Thyroid gland (tissue), 4 donors: ENCODE measurements at regions not wholly inside any gene's neighbourhood (a gene's known extent, or its start where the extent isn't known, plus 50 kb on each side); places are given as distances from the start of the nearest gene placed in this dataset.

Experiments used
- DNase-seq, 2 donors: peaks; one replicate each; pipeline ENCODE4 v3.0.0-alpha.2; 2019
- H3K27ac ChIP-seq, 3 donors: fragments of 200-600 bp; sonication (generic); 1 replicate in 2 of 3; 2 replicates in 1 of 3; pipeline ENCODE4 v1.5.1; 2016 to 2019; ENCODE audit warnings: mild to moderate bottlenecking in 1 of 3, moderate library complexity in 1 of 3
- H3K27me3 ChIP-seq: fragments of 200-600 bp; sonication (generic); one replicate; pipeline ENCODE4 v1.5.1; 2019
- H3K36me3 ChIP-seq, 2 donors: fragments of 200-600 bp; sonication (generic); one replicate each; pipeline ENCODE4 v1.5.1; 2016 to 2019
- H3K4me1 ChIP-seq, 2 donors: fragments of 200-600 bp; sonication (generic); one replicate each; pipeline ENCODE4 v1.5.1; 2017 to 2019
- H3K4me3 ChIP-seq, 3 donors: fragments of 200-600 bp; sonication (generic); replicated peaks in 1 of 3; 1 replicate in 2 of 3; 2 replicates in 1 of 3; pipeline ENCODE4 v1.5.1; 2016; ENCODE audit warnings: mild to moderate bottlenecking in 1 of 3
- H3K9me3 ChIP-seq: fragments of 200-600 bp; sonication (generic); one replicate; pipeline ENCODE4 v1.5.1; 2017
- CTCF ChIP-seq, 6 experiments: fragments of 200-600 bp in 3 of 6; fragments of 450-650 bp in 3 of 6; sonication (generic) in 3 of 6; IDR thresholded peaks; one replicate each; pipeline ENCODE4 v1.5.1; 2016 to 2019; ENCODE audit warnings: antibody characterized with exemption in 6 of 6, mild to moderate bottlenecking in 2 of 6, inconsistent platforms in 1 of 6, moderate library complexity in 1 of 6
- POLR2A ChIP-seq, 2 donors: fragments of 450-650 bp; IDR thresholded peaks; one replicate each; pipeline ENCODE4 v1.6.1; 2017; ENCODE audit warnings: antibody characterized with exemption in 2 of 2, mild to moderate bottlenecking in 2 of 2, moderate library complexity in 1 of 2
- WGBS, 2 donors: methylation state at CpG; one replicate each; pipeline ENCODE4 v1.1.5; 2017; 5-methylcytosine and 5-hydroxymethylcytosine counted together
- intact Hi-C: fragments of 100-400 bp; cut with DNase I; formaldehyde crosslinking; loops from one replicate; pipeline ENCODE4 v1.15.1; 2023

- Histone ChIP-seq H3K27me3 (no peaks in the 10 kb centered on the region), H3K36me3 (no peaks in the 10 kb centered on the region), H3K9me3 (no peaks in the 10 kb centered on the region), H3K4me3 (no peak overlapping the region), H3K4me1 (no peaks in the 10 kb centered on the region), H3K27ac (no peak overlapping the region)
- intact Hi-C loops: no loop called here
- no peak for DNase-seq
- 50% methylated on average over 2 of the region's 2 CpGs for WGBS, 2 donors
- TF ChIP-seq POLR2A (IDR thresholded peaks at IDR 0.05) (no peak), CTCF (IDR thresholded peaks at IDR 0.05) (no peak)
Observed at GRCh38 chr12:93080452-93080851, 151.4 kb upstream of the EEA1 start.

- TF ChIP-seq POLR2A (IDR thresholded peaks at IDR 0.05) (no peak), CTCF (IDR thresholded peaks at IDR 0.05) (no peak)
- Histone ChIP-seq H3K4me3 (no peak overlapping the region), H3K9me3 (no peaks in the 10 kb centered on the region), H3K27ac (no peak overlapping the region), H3K4me1 (no peaks in the 10 kb centered on the region), H3K27me3 (no peaks in the 10 kb centered on the region), H3K36me3 (no peaks in the 10 kb centered on the region)
- DNase-seq: no peak
- intact Hi-C loops: no loop called here
- 79 to 80% methylated on average over 10 of the region's 10 CpGs for WGBS, 2 donors
Observed at GRCh38 chr12:93080994-93081809, 152.1 kb upstream of the EEA1 start.

- 93 to 95% methylated on average over 4 of the region's 4 CpGs for WGBS, 2 donors
- no peak overlapping the region for H3K27ac ChIP-seq
- intact Hi-C loops: no loop called here
Observed at GRCh38 chr12:93081810-93082165, 152.7 kb upstream of the EEA1 start.

DNA sequence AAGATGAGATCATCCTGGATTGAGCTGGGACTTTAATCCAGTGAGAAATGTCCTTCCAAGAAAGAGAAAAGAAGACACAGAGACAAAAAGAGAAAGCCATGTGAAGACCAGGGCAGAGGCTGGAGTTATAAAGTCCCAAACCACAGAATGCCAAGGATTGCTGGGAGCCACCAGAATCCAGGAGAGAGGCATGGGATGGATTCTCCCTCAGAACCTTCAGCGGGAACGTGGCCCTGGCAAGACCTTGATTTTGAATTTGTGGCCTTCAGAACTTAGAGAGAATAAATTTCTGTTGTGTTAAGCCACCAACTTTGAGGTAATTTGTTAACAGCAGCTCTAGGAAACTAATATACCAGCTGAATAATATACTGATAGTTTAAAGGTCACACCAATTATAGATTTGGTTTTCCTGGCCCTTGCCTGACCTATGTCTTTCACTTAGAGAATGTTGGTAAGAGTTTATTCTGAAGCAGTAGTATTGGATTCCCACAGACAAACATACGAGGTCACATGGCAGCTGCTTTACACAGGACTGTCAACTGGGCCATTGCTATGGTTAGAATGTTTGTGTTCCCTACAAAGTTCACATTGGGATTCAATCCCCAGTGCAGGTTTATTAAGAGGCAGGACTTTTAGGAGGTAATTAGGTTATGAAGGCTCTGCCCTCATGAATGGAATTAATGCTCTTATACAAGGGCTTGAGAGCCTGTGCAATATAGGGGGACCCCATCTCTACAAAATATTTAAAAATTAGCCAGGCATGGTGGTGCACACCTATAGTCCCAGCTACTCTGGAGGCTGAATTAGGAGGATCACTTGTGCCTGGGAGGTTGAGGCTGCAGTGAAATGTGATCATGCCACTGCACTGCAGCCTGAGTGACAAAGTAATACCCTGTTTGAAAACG, 156.5 kb upstream of the EEA1 start:
- H3K27me3 ChIP-seq: no peaks in the 10 kb centered on the region
- H3K4me3 ChIP-seq: no peak overlapping the region
- TF ChIP-seq CTCF (IDR thresholded peaks at IDR 0.05) (no peak), POLR2A (IDR thresholded peaks at IDR 0.05) (no peak)
- no peak overlapping the region for H3K27ac ChIP-seq
- no peak for DNase-seq
- no peaks in the 10 kb centered on the region for H3K4me1 ChIP-seq
- 86 to 92% methylated on average over 4 of the region's 4 CpGs for WGBS, 2 donors
- no peaks in the 10 kb centered on the region for H3K9me3 ChIP-seq
- no peaks in the 10 kb centered on the region for H3K36me3 ChIP-seq
- intact Hi-C loops: no loop called here

More at GRCh38 chr12:93081810-93082165, 152.7 kb upstream of the EEA1 start:
- Histone ChIP-seq H3K27me3 (no peaks in the 10 kb centered on the region), H3K36me3 (no peaks in the 10 kb centered on the region), H3K9me3 (no peaks in the 10 kb centered on the region), H3K4me1 (no peaks in the 10 kb centered on the region), H3K4me3 (no peak overlapping the region)
- no peak for DNase-seq
- TF ChIP-seq CTCF (IDR thresholded peaks at IDR 0.05) (no peak), POLR2A (IDR thresholded peaks at IDR 0.05) (no peak)

- no peaks in the 10 kb centered on the region for H3K36me3 ChIP-seq
- no peak for DNase-seq
- WGBS, 2 donors: 94 to 96% methylated on average over 3 of the region's 3 CpGs
- no peaks in the 10 kb centered on the region for H3K9me3 ChIP-seq
- H3K27me3 ChIP-seq: no peaks in the 10 kb centered on the region
- H3K4me3 ChIP-seq: no peak overlapping the region
- H3K4me1 ChIP-seq: no peaks in the 10 kb centered on the region
- H3K27ac ChIP-seq: no peak overlapping the region
- intact Hi-C loops: no loop called here
- no peak for TF ChIP-seq CTCF (IDR thresholded peaks at IDR 0.05)
- TF ChIP-seq POLR2A (IDR thresholded peaks at IDR 0.05): no peak
Observed at GRCh38 chr12:93086288-93086727, 157.2 kb upstream of the EEA1 start.
